GM10266 (cell line): ENCODE measurements at regions not wholly inside any gene's neighbourhood (a gene's known extent, or its start where the extent isn't known, plus 50 kb on each side); places are given as distances from the start of the nearest gene placed in this dataset.
"Not testable (repeated sequence)": the region's sequence is repeated elsewhere in the genome, so short reads cannot be mapped to it uniquely, and the experiment has no call there.

Experiments
- DNase-seq: peaks from one replicate; pipeline ENCODE4 v3.0.0; 2012; ENCODE audit errors: extremely low spot score
- CTCF ChIP-seq: IDR thresholded peaks from 2 replicates; pipeline ENCODE4 v1.5.1; 2012; ENCODE audit warnings: mild to moderate bottlenecking, low read depth; ENCODE audit not compliant: control insufficient read depth, insufficient read depth; ENCODE audit errors: missing control alignments

- DNase-seq, result no peak
- no peak for TF ChIP-seq CTCF
These were observed 2668.2 kb upstream of the PCDH20 start for GRCh38 chr13:64083811-64084210.

GRCh38 chr13:64083396-64083795 lies 2667.7 kb upstream of the PCDH20 start:
- DNase-seq, result no peak
- no peak for TF ChIP-seq CTCF

- no peak for DNase-seq
- no peak for TF ChIP-seq CTCF
These were observed 2662.9 kb upstream of the PCDH20 start for GRCh38 chr13:64078480-64078936.

- TF ChIP-seq CTCF, result no peak
- no peak for DNase-seq
These were observed 2662.4 kb upstream of the PCDH20 start for GRCh38 chr13:64078025-64078424.

- DNase-seq, result not testable (repeated sequence)
These were observed 2661.6 kb upstream of the PCDH20 start for GRCh38 chr13:64077132-64077835.

GRCh38 chr13:64075543-64076271 lies 2660.1 kb upstream of the PCDH20 start:
- no peak for TF ChIP-seq CTCF
- no peak for DNase-seq

GRCh38 chr13:64074971-64075474 lies 2659.4 kb upstream of the PCDH20 start:
- TF ChIP-seq CTCF, result no peak

GRCh38 chr13:64073203-64073602 lies 2657.6 kb upstream of the PCDH20 start:
- no peak for DNase-seq
- no peak for TF ChIP-seq CTCF

More at GRCh38 chr13:64074971-64075474, 2659.4 kb upstream of the PCDH20 start:
- DNase-seq, result no peak
